ENCODE measurements at regions not wholly inside any gene's neighbourhood (a gene's known extent, or its start where the extent isn't known, plus 50 kb on each side); places are given as distances from the start of the nearest gene placed in this dataset.

- TF ChIP-seq EZH2 (IDR thresholded peaks at IDR 0.05; ENCODE audit: insufficient read depth, poor library complexity, severe bottlenecking) (no peak), EZH2phosphoT487 (IDR thresholded peaks at IDR 0.05; ENCODE audit: insufficient read depth, low read depth) (no peak)
Measured at GRCh38 chrX:97968376-97969163, 1084.9 kb downstream of the RPA4 start.

All from GM23248 (cell line).